Keratinocyte (primary cell): ENCODE measurements at regions not wholly inside any gene's neighbourhood (a gene's known extent, or its start where the extent isn't known, plus 50 kb on each side); places are given as distances from the start of the nearest gene placed in this dataset.

Experiments
- EZH2 ChIP-seq: IDR thresholded peaks from one replicate; pipeline ENCODE4 v1.6.1; 2012; ENCODE audit warnings: inconsistent platforms, mild to moderate bottlenecking, low read length, moderate library complexity
- TF ChIP-seq, protein P1 (sequence below), 3 experiments: IDR thresholded peaks in 1 of 3; conservative IDR thresholded peaks in 1 of 3; optimal IDR thresholded peaks in 1 of 3; 2 replicates in 2 of 3; 3 replicates in 1 of 3; pipeline versions ENCODE3 to v1.5.1; 2011; ENCODE audit warnings: low read length in 3 of 3, mild to moderate bottlenecking in 3 of 3, moderate library complexity in 2 of 3, control low read depth in 1 of 3, inconsistent platforms in 1 of 3; ENCODE audit not compliant: insufficient read depth in 2 of 3; ENCODE audit errors: extremely low read depth in 1 of 3

DNA sequence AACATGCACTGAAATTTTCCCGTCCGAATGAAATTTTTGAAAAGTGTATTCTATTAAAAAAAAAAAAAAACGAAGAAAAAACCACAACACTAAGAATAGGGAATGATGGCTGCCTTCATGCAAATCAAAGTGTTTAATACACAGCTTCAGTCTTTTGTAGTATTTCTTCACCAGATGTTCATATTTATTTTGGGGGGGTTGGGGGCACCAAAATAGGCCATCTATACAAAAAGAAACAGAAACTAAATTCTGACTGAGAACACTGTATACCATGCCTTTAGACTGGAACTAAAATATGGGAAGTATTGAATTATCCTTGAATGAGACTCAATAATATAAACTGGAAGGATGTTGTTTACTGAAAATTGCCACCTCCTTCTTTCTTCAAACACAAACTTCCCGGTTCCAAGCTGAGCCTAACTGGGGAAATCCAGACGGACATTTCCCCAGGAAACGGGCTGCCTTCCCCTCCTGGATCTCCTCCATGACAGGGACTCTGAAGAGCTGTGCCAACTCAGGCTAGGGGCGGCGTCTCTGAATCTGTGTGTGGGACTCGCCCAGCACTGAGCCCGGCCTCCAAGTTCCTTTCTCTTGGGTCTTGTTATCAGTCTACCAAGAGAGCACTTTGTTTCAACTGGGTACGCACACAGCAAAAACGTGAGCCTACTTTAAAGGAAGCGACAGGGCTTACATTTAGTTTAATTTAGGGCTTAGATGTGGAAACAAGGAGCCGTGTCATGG, 511.3 kb upstream of the ADAMTS16 start:
- TF ChIP-seq, protein P1, sequence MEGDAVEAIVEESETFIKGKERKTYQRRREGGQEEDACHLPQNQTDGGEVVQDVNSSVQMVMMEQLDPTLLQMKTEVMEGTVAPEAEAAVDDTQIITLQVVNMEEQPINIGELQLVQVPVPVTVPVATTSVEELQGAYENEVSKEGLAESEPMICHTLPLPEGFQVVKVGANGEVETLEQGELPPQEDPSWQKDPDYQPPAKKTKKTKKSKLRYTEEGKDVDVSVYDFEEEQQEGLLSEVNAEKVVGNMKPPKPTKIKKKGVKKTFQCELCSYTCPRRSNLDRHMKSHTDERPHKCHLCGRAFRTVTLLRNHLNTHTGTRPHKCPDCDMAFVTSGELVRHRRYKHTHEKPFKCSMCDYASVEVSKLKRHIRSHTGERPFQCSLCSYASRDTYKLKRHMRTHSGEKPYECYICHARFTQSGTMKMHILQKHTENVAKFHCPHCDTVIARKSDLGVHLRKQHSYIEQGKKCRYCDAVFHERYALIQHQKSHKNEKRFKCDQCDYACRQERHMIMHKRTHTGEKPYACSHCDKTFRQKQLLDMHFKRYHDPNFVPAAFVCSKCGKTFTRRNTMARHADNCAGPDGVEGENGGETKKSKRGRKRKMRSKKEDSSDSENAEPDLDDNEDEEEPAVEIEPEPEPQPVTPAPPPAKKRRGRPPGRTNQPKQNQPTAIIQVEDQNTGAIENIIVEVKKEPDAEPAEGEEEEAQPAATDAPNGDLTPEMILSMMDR (optimal IDR thresholded peaks at IDR 0.05 in 1 of 3, IDR thresholded peaks at IDR 0.05 in 1 of 3, conservative IDR thresholded peaks at IDR 0.05 in 1 of 3; ENCODE audit: extremely low read depth in 1 of 3, insufficient read depth in 2 of 3, low read length in 3 of 3), result no peak
- TF ChIP-seq EZH2, result no peak
